Inferior parietal cortex (tissue), 1 donor: ENCODE measurements at regions not wholly inside any gene's neighbourhood (a gene's known extent, or its start where the extent isn't known, plus 50 kb on each side); places are given as distances from the start of the nearest gene placed in this dataset.
A peak's percentile ranks its signal among the peaks of the same experiment; 100 is the strongest.

Source experiments
- DNase-seq: peaks from one replicate; pipeline ENCODE4 v3.0.0-alpha.2; 2016; ENCODE audit errors: extremely low spot score

- DNase-seq: peak; percentile 49
Measured at GRCh38 chr12:30437616-30438015, 258.1 kb downstream of the IPO8 start.

- DNase-seq: no peak
Measured at GRCh38 chr12:30437044-30437443, 258.6 kb downstream of the IPO8 start.

GRCh38 chr12:30428098-30428497 is 267.6 kb downstream of the IPO8 start:
- no peak for DNase-seq

GRCh38 chr12:30427555-30427954 is 268.1 kb downstream of the IPO8 start:
- DNase-seq: no peak

- DNase-seq: no peak
Measured at GRCh38 chr12:30425445-30425844, 270.2 kb downstream of the IPO8 start.

GRCh38 chr12:30423330-30423729 is 272.3 kb downstream of the IPO8 start:
- DNase-seq: no peak

- no peak for DNase-seq
Measured at GRCh38 chr12:30422844-30423243, 272.8 kb downstream of the IPO8 start.

- DNase-seq: no peak
Measured at GRCh38 chr12:30420561-30420960, 275.1 kb downstream of the IPO8 start.

- DNase-seq: peak; percentile 32
Measured at GRCh38 chr12:30417697-30418231, 277.9 kb downstream of the IPO8 start.

GRCh38 chr12:30416631-30417030 is 279.0 kb downstream of the IPO8 start:
- no peak for DNase-seq

- DNase-seq: no peak
Measured at GRCh38 chr12:30415777-30416176, 279.9 kb downstream of the IPO8 start.

GRCh38 chr12:30414507-30414906 is 281.2 kb downstream of the IPO8 start:
- no peak for DNase-seq

- DNase-seq: no peak
Measured at GRCh38 chr12:30400349-30400748, 295.3 kb downstream of the IPO8 start.

- no peak for DNase-seq
Measured at GRCh38 chr12:30399859-30400258, 295.8 kb downstream of the IPO8 start.

- DNase-seq: no peak
Measured at GRCh38 chr12:30396576-30396975, 299.1 kb downstream of the IPO8 start.

GRCh38 chr12:30395190-30395589 is 300.5 kb downstream of the IPO8 start:
- no peak for DNase-seq

- DNase-seq: no peak
Measured at GRCh38 chr12:30391766-30392366, 303.8 kb downstream of the IPO8 start.

- no peak for DNase-seq
Measured at GRCh38 chr12:30385706-30386105, 310.0 kb downstream of the IPO8 start.

- DNase-seq: no peak
Measured at GRCh38 chr12:30384976-30385375, 310.7 kb downstream of the IPO8 start.

- no peak for DNase-seq
Measured at GRCh38 chr12:30378307-30378706, 317.4 kb downstream of the IPO8 start.

GRCh38 chr12:30364822-30365221 is 330.8 kb downstream of the IPO8 start:
- no peak for DNase-seq

GRCh38 chr12:30361145-30361544 is 334.5 kb downstream of the IPO8 start:
- no peak for DNase-seq

- no peak for DNase-seq
Measured at GRCh38 chr12:30358671-30359070, 337.0 kb downstream of the IPO8 start.
